Activated gamma-delta T cell treated with anti-CD3 and anti-CD28 coated beads, Interleukin-2, amount 50 U/mL, for 16 hours (primary cell): ENCODE measurements at regions not wholly inside any gene's neighbourhood (a gene's known extent, or its start where the extent isn't known, plus 50 kb on each side); places are given as distances from the start of the nearest gene placed in this dataset.

Experiments
- DNase-seq: peaks from one replicate; pipeline ENCODE4 v3.0.0-alpha.2; 2020; ENCODE audit warnings: low read depth

DNA sequence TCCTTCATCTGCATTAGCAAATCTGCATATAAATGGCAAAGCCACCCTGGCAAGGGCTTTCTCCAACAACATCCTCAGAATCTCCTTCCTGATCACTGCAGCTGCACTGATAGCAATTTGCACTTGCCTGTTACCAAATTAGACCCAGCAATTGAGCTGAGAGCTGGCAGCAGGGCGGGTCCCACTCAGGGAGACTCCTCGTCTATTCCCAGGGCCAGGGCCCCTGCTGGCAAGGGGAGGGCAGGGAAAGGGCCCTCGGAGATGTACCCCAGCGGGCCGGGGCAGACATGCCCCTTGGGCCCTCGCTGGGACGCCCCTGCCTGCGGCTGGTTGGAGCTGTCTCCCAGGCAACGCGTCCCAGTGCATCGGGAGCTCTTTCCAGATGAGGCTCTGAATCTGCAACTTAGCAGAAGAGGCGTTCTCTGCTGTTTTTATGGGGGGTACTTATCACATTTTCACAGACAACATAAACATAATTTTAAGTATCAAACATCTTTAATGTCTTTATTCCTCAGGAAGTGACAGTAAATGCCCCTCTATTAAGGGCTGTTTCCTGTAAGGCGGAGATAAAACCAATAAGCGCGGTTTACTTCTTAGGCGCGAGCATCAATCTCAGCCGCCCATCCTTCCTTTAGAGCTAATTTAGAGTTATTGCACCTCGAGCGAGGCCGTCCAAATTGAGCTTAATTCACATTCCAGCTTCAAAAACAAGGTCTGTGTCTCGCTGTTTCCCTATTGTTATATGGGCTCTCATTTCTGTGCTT lies 249.0 kb upstream of the PPP2R2D start:
- no peak for DNase-seq

DNA sequence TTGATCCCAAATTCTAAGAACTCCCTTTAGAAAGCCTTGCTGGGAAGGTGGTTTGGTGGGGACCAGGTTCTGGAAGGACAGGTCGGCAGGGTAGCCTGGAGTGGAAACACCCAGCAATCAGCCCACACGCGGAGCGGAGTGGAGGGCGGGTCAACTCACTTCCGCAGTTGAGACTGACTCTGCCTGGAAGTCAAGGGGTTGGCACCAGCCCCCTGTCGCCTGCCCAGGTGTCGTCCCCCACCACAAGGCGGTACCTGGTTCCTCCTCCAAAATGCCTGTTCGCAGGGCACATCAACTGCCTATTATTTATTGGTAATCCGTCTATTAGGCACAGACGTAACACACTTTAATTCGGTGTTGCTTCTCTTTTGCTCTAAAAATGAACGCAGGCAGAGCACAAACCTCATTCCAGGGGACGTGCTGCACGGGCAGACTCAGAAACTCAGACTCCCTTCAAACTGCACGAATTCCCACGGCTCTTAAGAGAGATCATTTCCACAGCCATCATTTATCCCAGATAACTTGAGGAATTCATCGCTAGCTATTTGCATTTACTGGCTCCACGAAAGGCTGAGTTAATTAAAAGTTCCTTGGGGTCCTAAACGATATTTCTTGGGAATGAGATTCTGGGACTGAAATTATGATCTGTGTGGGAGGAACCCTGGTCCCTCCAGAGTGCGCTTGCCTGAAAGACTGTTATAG lies 248.2 kb upstream of the PPP2R2D start:
- no peak for DNase-seq

DNA sequence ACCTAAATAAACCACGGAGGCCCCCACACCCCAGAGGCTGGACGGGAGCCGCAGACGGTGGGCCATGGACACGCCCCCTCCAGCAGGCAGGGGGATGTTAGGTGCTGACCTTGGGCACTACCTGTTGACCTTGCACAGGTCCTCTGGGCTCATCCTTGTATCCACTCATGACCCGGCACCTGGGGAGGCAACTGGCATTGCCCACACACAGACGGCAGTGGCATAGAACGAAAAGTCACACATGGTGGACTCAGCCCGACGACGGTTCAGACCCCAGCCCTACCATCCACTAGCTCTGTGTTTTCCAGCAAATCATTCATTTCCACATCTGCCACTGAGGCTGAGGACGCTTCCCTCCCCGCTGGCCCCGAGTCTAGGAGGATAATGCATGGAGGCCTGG lies 247.7 kb upstream of the PPP2R2D start:
- no peak for DNase-seq

DNA sequence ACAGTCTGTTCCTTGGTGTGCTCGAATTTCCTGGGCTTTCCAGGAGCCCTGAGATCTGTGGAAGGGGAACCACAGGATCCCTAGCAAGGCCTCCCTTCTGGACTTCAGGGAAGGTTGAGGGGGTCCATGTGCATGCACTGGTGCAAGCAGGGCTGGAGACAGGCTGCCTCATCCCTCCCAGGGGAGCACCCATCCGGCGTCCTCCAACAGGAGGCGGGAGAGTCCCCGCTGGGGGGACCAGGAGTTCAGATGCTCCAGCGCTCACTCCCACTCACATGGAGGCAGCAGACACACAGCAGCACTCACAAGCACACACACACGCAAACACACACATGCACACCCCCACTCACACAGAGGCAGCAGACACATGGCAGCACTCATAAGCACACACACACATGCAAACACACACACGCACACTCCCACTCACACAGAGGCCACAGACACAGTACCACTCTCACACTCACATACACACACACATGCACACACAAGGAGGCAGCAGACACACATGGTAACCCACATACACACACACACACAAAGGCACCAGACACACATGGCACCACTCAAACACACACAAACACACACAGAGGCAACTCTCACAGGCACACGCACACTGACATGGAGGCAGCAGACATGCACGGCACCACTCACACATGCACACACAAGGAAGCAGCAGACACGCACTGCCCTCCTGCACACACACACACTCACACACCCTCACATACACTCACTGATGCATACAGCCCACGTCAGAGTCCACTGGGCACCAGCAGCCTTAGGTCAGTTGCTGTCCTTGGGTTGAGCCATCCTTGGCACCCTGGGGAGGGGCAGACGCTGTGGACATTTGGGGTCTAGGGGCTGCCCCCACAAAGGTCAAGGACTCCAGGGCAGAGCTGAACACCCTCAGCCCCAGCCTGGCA lies 247.0 kb upstream of the PPP2R2D start:
- no peak for DNase-seq

DNA sequence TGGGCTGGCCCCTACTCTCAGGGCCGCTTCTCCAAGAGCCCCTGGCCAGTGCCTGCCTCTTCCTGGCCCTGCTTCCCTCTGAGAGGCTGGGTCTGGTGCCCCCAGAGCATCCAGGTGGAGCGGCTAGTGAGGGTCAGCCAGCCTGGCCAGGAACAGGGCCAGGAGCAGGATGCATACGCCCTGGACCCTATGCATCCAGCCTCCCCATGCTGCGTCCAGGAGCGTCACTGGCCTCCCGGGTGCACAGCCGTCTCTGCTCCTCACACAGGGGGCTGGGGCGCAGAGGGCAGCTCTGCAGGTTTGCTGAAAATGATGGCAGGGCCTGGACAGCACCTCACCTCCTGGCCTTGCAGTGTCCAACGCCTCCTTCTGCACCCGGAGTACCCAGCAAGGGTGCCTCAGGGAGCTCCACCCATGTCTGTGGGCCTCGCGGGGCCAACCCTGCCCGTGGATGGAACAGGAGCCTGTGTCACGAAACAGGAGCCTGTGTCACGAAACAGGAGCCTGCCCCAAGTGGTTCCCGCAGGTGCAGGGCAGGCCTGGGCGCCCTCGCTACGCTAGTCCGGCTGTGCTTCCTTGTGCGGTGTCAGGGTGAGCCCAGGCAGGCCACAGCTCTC lies 246.2 kb upstream of the PPP2R2D start:
- DNase-seq: no peak

DNA sequence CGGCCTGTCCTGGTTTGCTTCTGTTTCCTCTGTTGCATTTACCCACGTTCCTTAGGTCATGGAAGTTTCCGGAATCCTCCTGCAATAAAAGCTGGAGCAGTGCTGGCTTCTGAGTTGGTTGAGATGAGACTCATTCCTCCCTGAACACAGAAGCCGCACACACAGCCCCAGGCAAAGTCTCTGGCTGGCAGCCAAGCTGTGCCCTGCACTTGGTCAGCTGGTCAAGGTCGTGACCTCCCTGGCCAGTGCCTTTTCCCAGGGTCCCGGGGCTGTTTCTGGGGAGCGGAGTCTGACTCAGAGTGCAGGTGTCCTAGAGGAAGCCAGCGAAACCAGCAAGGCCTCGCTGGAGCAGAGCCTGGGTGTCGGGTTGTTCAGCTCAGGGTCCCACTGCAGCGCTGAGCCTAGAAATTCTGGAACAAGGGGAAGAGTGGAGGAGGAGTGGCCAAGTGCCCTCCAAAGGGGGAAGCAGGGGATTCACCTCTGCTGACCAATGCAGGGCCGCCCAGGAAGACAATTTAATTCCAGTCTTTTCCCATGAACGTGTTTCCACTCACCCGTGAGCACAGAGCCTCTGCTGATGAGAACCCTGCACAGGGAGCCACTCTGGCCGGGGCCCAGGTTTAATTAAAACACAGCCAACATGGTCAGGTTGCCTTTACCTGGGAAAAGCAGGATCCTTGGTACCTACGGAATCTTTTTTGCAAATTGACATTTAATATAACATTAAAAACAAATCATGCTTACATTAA lies 245.5 kb upstream of the PPP2R2D start:
- DNase-seq: no peak

DNA sequence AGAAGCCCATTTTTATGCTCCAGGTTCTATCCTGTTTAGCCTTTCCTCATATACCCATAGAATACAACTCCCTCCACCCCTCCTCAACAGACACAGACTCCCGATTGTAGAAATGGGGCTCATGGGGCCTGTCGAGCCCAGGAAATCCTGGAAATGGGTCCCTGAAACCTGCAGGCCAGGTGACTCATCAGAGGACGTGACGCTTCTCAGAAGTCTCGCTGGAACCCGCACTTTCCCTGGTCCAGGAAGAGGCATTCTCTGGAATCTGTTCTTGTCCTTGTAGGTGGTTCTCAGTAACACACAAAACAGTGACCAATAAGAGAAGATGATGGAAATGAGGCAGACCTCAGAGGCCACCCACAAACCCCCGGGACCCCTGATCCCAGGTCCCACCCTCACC lies 244.8 kb upstream of the PPP2R2D start:
- no peak for DNase-seq

DNA sequence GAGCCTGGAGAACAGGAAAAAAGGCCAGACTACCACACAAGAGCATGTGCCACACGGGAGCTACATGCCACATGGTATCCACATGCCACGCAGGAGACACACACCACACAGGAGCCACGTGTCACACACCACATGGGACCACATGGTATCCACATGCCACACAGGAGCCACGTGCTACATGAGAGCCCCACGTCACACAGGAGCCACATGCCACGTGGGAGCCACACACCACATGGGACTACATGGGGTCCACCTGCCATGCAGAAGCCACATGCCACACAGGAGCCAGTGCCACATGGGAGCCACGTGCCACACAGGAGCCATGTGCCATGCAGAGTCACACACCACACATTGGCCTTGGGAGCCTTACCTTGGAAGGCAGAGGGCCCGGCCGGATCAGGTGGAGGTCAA lies 244.4 kb upstream of the PPP2R2D start:
- DNase-seq: no peak

DNA sequence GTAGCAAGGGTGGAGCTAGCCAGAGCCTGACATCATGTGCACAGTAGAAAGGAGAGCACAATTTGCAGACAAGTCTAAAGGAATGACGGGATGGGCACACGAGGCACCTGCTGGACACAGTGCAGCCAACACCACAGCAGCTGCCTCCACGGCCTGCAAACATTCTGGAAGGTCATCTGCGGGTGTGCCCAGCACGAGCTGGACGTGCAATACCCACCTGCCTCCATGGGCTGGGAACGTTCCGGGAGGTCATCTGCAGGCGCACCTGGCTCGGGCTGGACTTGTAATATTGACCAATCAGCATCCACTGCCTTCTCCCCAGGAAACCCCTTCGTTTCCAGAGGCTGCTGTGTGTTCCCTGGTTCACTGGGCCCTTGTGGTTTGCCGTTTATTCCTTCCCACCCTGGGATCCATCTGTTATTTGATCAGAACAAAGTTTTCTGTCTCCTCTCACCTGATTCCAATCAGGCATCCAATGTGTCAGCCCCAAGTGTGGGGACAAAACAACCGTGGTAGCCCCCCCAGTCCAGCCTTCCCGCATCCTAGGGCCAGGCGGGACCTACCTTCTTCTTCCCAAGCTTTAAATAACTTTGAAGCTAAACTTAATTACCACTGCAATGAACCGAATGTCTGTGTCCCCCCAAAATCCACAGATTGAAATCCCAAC lies 243.4 kb upstream of the PPP2R2D start:
- no peak for DNase-seq

DNA sequence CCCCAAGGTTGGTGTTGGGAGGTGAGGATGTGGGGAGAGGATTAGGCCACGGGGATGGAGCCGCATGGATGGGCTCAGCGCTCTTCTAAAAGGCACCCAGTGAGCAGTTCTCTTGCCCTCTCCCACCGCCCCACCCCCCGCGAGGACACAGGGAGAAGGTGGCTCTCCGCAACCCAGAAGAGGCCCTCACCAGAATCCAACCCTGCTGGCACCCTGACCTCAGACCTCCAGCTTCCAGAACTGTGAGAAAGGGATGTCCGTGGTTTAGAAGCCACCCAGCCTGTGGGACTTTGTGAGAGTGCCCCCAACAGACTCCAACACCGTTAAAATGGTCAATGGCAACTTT lies 242.8 kb upstream of the PPP2R2D start:
- DNase-seq: no peak

DNA sequence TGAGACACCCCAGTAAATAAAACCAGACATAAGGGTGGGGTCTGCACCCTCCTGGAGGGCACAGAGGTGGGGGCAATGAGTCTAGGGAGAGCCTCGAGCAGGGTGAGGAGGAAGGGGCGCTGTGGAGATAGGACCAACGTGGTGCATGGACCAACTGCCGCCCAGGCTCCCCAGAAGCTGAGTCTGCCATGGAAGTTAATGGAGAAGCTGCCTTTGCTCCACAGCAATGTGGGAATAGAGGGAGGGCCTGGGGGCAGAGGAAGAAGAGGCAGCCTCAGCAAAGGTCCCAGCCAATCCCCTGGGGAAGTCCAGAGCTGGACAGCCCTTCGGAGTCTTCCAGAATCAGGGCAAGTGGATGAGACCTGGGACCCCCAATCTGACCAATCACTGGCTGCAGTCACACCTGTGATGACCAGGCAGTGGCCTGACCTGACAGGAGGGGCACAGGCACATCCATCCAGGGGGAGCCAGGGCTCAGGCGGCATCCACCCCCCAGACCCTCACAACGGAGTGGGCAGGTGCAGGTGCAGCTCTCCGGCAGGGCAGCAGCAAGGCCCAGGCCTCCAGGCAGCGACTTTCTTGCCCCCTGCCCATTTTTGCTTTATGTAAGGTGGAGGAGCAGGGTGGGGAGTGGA lies 242.2 kb upstream of the PPP2R2D start:
- no peak for DNase-seq

DNA sequence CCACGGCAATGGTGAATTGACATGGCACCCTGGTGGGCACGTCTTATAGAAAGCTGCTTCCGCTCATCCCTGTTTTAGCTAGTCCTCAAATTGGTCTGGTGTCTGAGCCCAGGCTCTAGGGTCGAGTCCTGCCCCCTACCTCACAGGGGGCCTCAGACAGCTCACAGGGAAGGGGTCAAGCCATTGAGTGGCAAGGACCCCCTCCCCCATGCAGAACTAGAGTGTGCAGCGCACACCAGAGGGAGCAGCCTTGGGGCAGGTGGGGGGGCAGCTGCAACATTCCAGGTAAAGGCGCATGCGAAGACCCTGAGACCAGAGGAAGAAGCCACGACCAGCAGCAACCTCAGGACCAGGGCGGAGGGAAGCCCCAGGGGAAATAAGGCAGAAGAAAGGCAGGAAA lies 240.4 kb upstream of the PPP2R2D start:
- no peak for DNase-seq

DNA sequence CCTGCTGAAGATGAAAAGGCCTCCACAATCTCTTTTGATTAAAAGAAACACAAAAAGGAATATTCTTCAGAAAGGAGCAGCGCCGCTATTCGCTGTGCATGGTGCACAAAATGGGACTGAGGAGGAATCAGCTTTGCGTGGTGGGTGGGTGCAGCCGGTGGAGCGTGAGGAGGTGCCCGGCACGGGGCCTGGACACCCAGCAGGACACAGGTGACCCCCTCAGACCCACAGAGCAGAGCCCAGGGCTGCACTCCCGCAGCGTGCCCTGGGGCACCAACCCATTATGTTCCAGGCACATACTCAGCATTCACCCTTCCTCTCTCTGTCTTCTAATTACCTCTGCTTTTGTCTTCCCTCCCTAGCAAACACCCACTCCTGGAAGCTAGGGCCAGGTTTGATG lies 238.0 kb upstream of the PPP2R2D start:
- DNase-seq: no peak

DNA sequence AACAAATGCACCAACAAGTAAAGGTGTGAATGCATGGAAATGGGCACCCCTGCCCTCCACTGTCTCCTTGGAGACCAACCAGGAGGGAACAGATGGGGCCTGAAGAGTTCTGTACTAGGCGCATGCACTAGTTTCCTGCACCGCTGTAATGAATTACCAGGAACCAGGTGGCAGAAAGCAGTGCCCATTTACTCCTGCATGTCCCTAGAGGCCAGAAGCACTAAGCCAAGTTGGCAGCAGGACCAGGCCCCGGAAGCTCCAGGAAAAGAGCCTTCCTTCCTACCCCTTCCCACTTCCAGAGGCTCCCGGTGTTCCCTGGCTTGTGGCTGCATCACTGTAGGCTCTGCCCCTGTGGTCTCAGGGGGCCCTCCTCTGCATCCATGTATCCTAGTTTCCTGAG lies 237.5 kb upstream of the PPP2R2D start:
- DNase-seq: no peak

DNA sequence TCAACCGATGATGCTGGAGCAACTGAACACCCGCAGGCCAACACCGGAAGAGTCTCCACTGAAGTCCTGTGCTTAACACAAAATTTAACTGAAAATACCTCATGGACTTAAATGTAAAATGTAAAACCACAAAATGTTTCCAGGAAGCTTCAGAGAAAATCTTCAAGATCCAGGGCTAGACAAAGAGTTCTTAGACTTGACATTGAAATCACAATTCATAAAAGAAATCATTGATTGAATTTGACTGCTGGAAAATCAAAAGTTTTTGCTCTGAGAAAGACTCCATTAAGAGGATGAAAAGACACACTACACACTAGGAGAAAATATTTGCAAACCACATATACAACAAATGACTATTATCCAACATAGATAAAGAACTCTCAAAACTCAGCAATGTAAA lies 234.7 kb upstream of the PPP2R2D start:
- DNase-seq: no peak

DNA sequence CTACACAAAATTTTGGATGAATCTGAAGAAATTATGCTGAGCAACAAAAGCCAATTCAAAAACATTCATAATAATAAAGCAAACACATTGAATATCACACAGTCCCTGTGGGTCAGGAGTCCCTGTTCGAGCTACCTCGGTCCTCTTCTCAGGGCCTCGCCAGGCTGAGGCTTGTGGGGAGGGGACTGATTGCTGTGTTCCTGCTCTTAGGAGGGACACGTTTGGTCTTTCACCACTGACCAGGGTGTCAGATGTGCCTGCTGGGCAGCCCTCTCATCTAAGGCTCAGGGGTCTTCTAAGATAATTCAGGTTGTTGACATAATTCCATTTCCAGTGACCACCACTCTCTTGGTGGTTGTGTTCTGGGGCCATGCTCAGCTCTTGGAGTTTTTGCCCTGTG lies 233.8 kb upstream of the PPP2R2D start:
- DNase-seq: no peak

DNA sequence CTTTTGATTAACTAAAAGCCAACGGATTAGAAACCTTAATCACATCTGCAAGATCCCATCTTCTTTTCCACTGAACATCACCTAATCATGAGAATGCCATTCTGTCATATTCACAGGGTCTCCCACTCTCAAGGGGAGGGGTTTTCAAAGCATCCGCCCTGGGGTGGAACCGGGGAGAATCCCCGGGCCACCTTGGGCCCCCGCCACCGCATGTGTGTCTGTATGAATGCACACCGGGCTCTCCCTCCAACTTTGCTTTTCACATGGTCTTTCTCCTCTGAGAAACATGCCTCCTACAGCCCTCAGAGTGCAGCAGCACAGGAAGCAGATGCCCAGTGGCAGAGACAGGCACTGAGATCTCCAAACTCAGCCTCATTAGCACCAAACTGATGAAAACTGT lies 233.2 kb upstream of the PPP2R2D start:
- no peak for DNase-seq

DNA sequence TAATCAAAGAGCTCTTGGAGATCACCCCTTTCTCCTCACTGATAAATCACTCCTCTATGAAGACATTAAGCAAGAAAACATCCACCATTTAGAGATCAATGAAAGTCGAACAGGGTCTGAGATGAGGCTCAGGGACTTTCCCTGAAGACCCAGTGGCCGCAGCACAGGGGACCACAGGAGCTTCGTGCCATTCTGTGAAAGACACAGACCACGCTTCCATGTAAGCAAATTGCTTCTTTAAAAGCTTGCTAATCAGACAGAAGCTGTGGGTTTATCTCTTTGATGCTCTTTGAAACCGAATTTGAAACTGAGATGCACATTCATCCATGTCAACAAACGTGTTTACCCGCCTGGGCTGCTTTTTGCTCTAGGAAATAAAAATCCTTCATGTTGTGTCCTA lies 231.9 kb upstream of the PPP2R2D start:
- no peak for DNase-seq

DNA sequence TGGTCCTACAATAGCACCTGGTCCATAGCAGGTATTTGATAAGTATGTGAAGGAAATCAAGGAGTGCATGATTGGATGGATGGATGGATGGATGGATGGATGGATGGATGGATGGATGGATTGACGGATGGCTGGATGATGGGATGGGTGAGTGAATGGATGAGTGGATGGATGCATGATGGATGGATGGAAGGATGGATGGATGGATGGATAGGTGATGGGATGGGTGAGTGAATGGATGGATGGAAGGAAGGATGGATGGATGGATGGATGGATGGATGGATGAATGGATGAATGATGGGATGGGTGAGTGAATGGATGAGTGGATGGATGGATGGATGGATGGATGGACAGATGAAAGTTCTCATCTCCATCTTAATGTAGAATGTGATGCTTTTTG lies 231.0 kb upstream of the PPP2R2D start:
- no peak for DNase-seq

DNA sequence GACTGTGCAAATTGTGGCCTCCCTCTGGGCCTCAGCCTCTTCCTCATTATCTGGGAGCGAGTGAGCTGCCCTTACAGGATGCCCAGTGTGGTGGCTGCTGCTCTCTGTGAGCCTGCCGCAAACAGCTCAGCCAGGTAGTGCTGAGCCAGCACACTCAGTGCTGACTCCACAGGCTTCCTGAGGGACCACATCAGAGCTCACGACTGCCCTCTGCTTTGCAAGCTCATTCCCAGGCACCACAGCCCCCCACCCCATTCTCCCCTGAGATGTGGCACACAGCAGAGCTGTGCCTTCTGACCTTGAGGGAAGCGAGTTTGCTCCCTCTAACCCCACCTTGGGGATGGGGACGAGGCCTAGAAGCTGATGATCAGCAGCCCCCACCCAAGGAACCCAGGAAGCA lies 230.5 kb upstream of the PPP2R2D start:
- DNase-seq: no peak

DNA sequence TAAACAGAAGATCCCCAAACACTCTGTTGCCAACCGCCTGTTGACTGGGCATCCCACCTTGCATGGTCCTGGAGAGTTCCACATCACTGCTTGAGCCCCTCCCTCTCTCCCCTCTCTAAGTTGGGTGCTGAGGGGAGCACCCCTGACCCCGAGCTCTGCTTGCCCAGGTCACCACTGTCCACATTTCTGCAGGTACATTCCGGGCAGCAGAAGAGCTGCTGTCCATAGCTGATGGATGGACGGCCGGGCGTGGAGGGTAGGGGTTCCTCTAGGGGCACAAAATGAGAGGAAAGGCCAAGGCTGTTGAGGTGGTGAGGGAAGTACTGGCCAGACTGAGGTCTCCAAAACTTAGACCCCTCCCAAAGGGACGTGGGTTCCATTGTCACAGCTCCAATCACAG lies 227.4 kb upstream of the PPP2R2D start:
- DNase-seq: no peak
